ENCODE measurements at regions not wholly inside any gene's neighbourhood (a gene's known extent, or its start where the extent isn't known, plus 50 kb on each side); places are given as distances from the start of the nearest gene placed in this dataset.
"Not testable (repeated sequence)": the region's sequence is repeated elsewhere in the genome, so short reads cannot be mapped to it uniquely, and the experiment has no call there.

- DNase-seq (ENCODE audit: low read depth, low spot score): no peak
These were observed 204.1 kb upstream of the MEF2C start for GRCh38 chr5:89087128-89087527.

GRCh38 chr5:89086390-89087086 is 203.6 kb upstream of the MEF2C start:
- DNase-seq (ENCODE audit: low read depth, low spot score): no peak

GRCh38 chr5:89083791-89084190 is 200.8 kb upstream of the MEF2C start:
- no peak for DNase-seq (ENCODE audit: low read depth, low spot score)

DNA sequence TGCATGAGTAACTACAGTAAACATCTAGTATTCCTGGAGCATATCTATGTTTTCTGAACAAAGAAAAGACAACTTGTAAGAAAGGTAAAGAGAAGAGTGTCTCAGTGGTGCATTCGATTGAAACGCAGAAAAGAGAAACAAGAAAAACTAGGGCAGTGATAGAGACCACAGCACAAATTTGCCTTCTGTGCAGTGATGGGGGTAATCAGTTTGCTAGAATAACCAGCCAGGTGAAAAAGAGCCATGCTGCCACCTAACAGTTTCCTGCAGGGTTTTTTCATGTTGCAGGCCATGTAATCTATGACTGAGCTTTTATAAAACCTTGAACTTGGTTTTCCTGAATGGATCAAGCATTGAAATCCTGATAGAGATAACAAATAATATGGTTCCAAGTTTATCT is 198.4 kb upstream of the MEF2C start:
- no peak for DNase-seq (ENCODE audit: low read depth, low spot score)

DNA sequence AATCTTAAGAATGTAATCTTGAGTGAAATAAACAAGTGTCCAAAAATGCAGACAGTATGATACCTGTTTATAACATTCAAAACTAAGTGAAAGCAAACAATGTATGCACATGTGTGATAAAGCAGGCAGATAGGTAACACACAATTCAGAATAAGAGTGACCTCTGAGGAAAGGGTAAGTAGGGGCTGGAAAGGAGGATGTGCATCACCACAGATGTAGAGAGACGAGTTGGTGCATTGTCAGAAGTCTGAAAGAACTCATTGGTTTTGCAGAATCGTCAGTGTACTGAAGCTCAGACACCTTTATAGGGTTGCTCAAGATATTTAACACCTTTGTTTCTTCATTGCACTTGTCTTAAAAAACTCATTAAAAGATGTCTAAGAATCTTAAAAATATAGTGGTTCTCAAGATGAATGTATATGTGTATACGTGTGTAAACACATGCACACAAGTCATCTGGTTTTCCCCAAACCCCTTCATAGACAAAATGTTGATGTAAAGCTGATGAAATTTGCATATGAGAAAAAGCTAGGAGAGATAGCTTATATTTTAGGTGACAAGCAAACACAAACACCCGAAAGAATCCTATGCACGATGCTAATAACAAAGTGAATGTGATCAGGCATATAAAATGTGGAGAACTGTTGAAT is 197.6 kb upstream of the MEF2C start:
- no peak for DNase-seq (ENCODE audit: low read depth, low spot score)

- no peak for DNase-seq (ENCODE audit: low read depth, low spot score)
These were observed 190.1 kb upstream of the MEF2C start for GRCh38 chr5:89072842-89073672.

DNA sequence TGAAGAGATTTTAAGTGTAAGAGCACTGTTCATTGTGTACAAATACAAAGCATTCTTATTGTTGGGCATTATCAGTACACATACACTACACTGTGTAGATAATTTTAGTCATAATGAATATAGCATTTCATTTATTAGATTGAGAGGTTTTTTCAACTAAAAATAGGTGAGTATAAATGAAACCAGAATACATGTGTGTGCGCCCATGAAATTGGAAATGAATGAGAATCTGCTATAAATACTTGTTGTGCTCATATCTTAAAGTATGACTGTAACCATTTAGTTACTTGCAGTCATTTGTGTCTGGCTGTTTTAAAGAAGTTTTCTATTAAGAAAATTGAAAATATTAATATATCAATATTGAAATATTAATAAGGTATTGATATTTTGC is 189.0 kb upstream of the MEF2C start:
- no peak for DNase-seq (ENCODE audit: low read depth, low spot score)

- no peak for DNase-seq (ENCODE audit: low read depth, low spot score)
These were observed 188.3 kb upstream of the MEF2C start for GRCh38 chr5:89071101-89071940.

GRCh38 chr5:89069591-89069990 is 186.6 kb upstream of the MEF2C start:
- no peak for DNase-seq (ENCODE audit: low read depth, low spot score)

DNA sequence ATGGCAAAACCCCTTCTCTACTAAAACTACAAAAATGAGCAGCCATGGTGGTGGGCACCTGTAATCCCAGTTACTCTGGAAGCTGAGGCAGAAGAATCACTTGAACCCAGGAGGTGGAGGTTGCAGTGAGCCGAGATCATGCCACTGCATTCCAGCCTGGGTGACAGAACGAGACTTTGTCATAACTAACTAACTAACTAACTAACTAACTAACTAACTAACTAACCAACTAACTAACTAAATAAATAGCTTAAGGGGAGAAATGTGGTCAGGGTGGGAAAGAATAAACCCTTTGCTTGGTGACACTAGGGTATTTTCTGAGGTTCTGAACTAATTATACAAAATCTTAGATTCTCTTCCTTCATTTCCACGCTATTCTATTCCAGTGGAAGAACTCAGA is 184.4 kb upstream of the MEF2C start:
- no peak for DNase-seq (ENCODE audit: low read depth, low spot score)

DNA sequence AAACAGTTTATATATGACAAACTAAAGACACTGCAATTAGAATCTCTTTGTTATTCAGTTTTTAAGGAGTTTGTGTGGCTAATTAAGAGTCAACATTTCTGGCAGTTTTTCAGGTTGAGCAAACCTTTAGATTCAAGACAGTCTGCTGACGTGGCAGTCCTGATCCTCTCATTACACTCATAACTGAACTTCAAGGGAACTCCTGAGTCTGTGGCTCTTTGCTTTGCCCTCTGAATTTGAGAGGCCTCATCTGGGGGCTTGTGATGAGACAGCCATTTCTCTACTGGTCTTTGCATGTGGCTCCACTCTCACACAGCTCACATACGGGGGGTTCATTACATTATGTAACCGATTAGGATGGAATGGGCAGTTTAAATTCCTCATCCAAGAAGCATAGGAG is 182.9 kb upstream of the MEF2C start:
- no peak for DNase-seq (ENCODE audit: low read depth, low spot score)

- DNase-seq (ENCODE audit: low read depth, low spot score): no peak
These were observed 181.8 kb upstream of the MEF2C start for GRCh38 chr5:89064736-89065135.

DNA sequence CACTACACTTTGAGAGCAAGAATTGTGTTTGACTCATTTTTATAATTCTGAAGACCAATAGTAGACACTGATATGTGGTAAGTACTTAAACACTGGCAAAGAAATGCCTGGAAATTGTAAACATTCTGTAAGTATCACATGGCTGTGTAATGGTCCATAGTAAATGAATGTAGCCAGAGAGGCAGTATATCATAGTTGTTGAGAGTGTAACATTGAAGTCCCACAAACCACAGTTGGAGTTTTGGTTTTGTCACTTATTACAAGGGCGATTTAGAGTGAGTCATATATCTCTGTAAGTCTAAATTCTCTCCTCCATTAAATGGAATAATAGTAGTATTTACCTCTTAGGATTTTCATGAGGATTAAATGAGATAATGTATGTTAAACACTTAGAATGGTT is 181.1 kb upstream of the MEF2C start:
- no peak for DNase-seq (ENCODE audit: low read depth, low spot score)

- DNase-seq (ENCODE audit: low read depth, low spot score): no peak
These were observed 177.8 kb upstream of the MEF2C start for GRCh38 chr5:89060768-89061167.

GRCh38 chr5:89059274-89059673 is 176.3 kb upstream of the MEF2C start:
- DNase-seq (ENCODE audit: low read depth, low spot score): no peak

DNA sequence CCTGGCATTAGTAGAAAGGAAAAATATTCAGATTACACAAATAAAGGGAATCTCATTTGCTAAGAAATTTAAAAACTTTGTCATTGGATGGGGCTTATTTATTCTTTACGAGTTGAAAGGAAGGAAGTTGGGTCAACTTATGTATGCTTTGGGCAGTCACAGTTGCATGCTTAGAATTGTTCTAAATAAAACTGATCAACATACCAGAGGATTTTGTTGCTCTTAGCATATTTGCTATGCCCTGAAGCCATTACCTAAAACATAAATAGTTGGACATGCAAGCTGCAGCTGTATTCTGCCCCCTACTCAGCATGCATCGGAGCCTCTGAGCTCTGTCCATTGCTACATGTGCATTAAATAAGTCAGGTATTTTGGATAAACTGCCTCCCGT is 172.7 kb upstream of the MEF2C start:
- DNase-seq (ENCODE audit: low read depth, low spot score): no peak

GRCh38 chr5:89055015-89055694 is 172.2 kb upstream of the MEF2C start:
- no peak for DNase-seq (ENCODE audit: low read depth, low spot score)

GRCh38 chr5:89053547-89053946 is 170.6 kb upstream of the MEF2C start:
- DNase-seq (ENCODE audit: low read depth, low spot score): no peak

DNA sequence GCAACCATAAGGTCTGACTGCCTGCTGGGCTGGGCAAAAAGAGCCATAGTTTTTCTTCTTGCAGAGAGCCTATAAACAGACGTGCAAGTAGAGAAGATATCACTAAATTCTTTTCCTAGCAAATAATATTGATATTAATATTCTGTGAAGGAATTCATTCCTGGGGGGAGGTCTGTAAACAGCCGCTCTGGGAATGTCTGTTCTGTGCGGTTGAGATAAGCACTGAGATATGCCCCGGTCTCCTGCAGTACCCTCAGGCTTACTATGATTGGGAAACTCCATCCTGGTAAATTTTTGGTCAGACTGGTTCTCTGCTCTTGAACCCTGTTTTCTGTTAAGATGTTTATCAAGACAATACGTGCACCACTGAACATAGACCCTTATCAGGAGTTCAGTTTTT is 167.1 kb upstream of the MEF2C start:
- not testable (repeated sequence) for DNase-seq (ENCODE audit: low read depth, low spot score)

GRCh38 chr5:89047571-89047970 is 164.6 kb upstream of the MEF2C start:
- no peak for DNase-seq (ENCODE audit: low read depth, low spot score)

GRCh38 chr5:89045216-89045615 is 162.2 kb upstream of the MEF2C start:
- DNase-seq (ENCODE audit: low read depth, low spot score): no peak

Measured in smooth muscle cell of the brain vasculature (primary cell).